BJ (cell line): ENCODE measurements at regions not wholly inside any gene's neighbourhood (a gene's known extent, or its start where the extent isn't known, plus 50 kb on each side); places are given as distances from the start of the nearest gene placed in this dataset.

Experiments used
- CTCF ChIA-PET: fragments of 350-600 bp; formaldehyde crosslinking; extraction: SDS; loops from one replicate; lab custom pipeline; 2021; ENCODE audit warnings: antibody characterized with exemption, inconsistent platforms; lab: Yijun Ruan, JAX
- POLR2A ChIA-PET: fragments of 300-600 bp; sonication (Branson Sonifier 250); formaldehyde crosslinking; extraction: SDS; loops from one replicate; lab custom pipeline; 2021; ENCODE audit warnings: antibody characterized with exemption; lab: Charles Lee
- DNase-seq: peaks from one replicate; pipeline ENCODE4 v3.0.0-alpha.2; 2011; ENCODE audit warnings: low read depth
- H3K27me3 ChIP-seq: 2 replicates; pipeline ENCODE4 v1.6.0; 2011; ENCODE audit warnings: low read length; ENCODE audit not compliant: control insufficient read depth, insufficient read depth
- H3K36me3 ChIP-seq: 2 replicates; pipeline ENCODE4 v1.5.1; 2011; ENCODE audit warnings: low read length; ENCODE audit not compliant: control insufficient read depth, insufficient read depth
- H3K4me3 ChIP-seq: 2 replicates; pipeline ENCODE4 v1.5.1; 2011; ENCODE audit warnings: low read depth, mild to moderate bottlenecking, control low read depth, low read length
- CTCF ChIP-seq: IDR thresholded peaks from 2 replicates; pipeline ENCODE4 v1.5.1; 2011; ENCODE audit warnings: low read depth, mild to moderate bottlenecking, control low read depth, inconsistent platforms, low read length, moderate library complexity; ENCODE audit not compliant: insufficient read depth

DNA sequence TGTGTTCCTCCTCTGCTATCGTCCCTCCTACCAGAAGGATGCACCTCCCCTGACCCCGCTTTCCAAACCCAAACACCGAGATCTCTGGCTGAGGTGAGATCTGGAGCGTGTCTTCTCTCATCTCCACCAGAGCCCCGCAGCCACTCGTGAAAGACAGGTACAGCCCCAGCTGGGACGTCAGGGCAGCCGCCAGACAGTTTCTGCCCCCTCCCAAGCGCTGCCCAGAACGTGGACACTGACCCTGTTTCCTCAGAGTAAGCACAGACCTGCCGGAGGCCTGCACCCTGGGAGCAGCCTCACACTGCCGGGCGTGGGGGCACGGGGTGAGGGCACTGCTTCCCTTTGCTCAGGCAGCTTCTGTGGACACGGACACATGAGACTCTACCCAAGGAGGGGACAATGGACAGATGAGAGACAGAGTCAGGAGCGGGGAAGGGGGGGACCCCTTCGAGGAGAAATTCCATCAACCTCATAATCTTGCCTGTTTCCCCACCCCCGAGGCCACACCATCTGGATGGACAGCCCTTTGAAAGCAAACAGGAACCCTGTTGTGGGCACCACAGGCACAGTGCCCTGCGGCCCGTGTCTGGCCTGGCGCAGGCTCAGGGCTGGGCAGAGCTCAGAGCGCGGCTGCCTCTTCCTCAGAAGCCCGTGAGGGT lies 210.6 kb downstream of the DLL1 start:
- ChIA-PET POLR2A (no interaction called here), CTCF (no interaction called here)
- TF ChIP-seq CTCF = no peak
- H3K27me3 ChIP-seq = no peaks in the 10 kb centered on the region
- no peaks in the 10 kb centered on the region for H3K36me3 ChIP-seq
- H3K4me3 ChIP-seq = no peak overlapping the region
- DNase-seq = no peak

DNA sequence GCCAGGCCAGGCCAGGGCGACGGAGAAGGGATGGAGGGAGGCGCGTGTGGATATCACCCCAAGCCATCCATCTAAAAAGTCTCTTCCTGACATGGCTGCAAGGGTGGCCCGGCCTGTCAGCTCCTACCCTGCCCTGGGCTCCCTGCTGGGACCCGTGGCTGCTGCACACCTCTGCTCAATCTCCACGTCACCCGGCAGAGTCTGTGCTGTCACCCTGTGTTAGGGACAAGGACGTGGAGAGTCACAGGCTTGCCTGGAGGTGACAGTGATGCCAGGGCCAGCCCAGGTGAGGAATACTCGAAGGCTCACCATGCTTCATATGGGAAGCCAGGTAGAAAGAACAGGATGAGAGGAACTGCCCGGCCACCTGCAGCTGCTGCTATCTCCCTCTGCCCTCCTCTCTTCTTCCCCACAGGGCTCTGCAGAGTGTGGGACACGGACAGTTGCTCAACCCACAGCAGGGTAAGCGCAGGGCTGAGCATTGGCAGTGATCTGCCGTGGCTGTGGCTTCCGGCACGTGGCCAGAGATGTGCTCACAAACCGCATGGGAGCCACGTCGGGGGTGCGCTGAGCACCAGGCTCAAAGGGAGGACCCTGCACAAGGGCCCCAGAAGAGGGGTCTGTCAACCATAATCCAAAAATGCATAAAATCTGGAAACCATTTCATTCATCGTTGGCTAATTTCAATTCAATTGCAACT lies 214.3 kb downstream of the DLL1 start:
- DNase-seq = no peak
- Histone ChIP-seq H3K27me3 (no peaks in the 10 kb centered on the region), H3K4me3 (no peak overlapping the region), H3K36me3 (no peaks in the 10 kb centered on the region)
- ChIA-PET CTCF (no interaction called here), POLR2A (no interaction called here)
- TF ChIP-seq CTCF = no peak

GRCh38 chr6:170075659-170076223 lies 215.1 kb downstream of the DLL1 start:
- no peak for DNase-seq
- H3K4me3 ChIP-seq = no peak overlapping the region
- TF ChIP-seq CTCF = no peak
- CTCF ChIA-PET = no interaction called here
- H3K27me3 ChIP-seq = no peaks in the 10 kb centered on the region
- no peaks in the 10 kb centered on the region for H3K36me3 ChIP-seq
- POLR2A ChIA-PET = no interaction called here

GRCh38 chr6:170074907-170075306 lies 216.0 kb downstream of the DLL1 start:
- Histone ChIP-seq H3K36me3 (no peaks in the 10 kb centered on the region), H3K27me3 (no peaks in the 10 kb centered on the region), H3K4me3 (no peak overlapping the region)
- ChIA-PET POLR2A (no interaction called here), CTCF (no interaction called here)
- DNase-seq = no peak
- no peak for TF ChIP-seq CTCF

- ChIA-PET CTCF (no interaction called here), POLR2A (no interaction called here)
- H3K4me3 ChIP-seq = no peak overlapping the region
- no peak for DNase-seq
- TF ChIP-seq CTCF = no peak
- H3K27me3 ChIP-seq = no peaks in the 10 kb centered on the region
- no peaks in the 10 kb centered on the region for H3K36me3 ChIP-seq
Measured at GRCh38 chr6:170074435-170074834, 216.4 kb downstream of the DLL1 start.
